Nephron (organoid): ENCODE measurements at regions not wholly inside any gene's neighbourhood (a gene's known extent, or its start where the extent isn't known, plus 50 kb on each side); places are given as distances from the start of the nearest gene placed in this dataset.
"Not testable (repeated sequence)": the region's sequence is repeated elsewhere in the genome, so short reads cannot be mapped to it uniquely, and the experiment has no call there.

ENCODE experiments used
- H3K27ac Mint-ChIP-seq, 3 experiments: 2 replicates each; pipeline ENCODE4 v1.8.0; 2020; ENCODE audit warnings: mixed read lengths in 3 of 3, mild to moderate bottlenecking in 2 of 3, moderate library complexity in 1 of 3
- H3K27me3 Mint-ChIP-seq: 2 replicates; pipeline ENCODE4 v1.8.0; 2021; ENCODE audit warnings: low read depth, mild to moderate bottlenecking, moderate library complexity, mixed read lengths
- H3K36me3 Mint-ChIP-seq: 2 replicates; pipeline ENCODE4 v1.8.0; 2020; ENCODE audit warnings: low read depth, mixed read lengths
- H3K4me1 Mint-ChIP-seq: 2 replicates; pipeline ENCODE4 v1.8.0; 2020; ENCODE audit warnings: mixed read lengths
- H3K4me3 Mint-ChIP-seq, 3 experiments: 2 replicates each; pipeline ENCODE4 v1.8.0; 2020; ENCODE audit warnings: mild to moderate bottlenecking in 3 of 3, mixed read lengths in 3 of 3, moderate library complexity in 2 of 3
- H3K9me3 Mint-ChIP-seq: 2 replicates; pipeline ENCODE4 v1.8.0; 2020; ENCODE audit warnings: mixed read lengths
- TF ChIP-seq, protein P1 (sequence below), 3 experiments: fragments of 200-600 bp; sonication (generic); IDR thresholded peaks; one replicate each; pipeline ENCODE4 v1.5.0; 2021; ENCODE audit warnings: antibody characterized with exemption in 3 of 3; ENCODE audit not compliant: unreplicated experiment in 3 of 3

DNA sequence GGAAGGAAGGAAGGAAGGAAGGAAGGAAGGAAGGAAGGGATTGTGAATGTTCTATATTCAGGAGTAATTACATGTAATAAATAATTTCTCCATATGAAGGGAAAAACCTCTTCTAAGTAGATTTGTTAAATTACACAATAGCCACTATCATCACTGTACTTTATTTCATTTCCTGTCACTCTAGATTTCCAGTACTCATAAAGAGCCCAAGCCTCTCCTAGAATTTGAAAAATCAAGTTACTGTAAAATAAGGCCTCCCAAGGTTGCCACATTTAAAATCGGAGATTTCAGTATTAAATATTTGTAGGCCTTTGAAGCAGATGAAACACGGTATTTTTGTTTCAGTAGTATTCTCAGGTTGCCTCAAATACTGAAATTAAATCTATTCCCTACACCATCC lies 499.0 kb downstream of the CDH10 start:
- H3K36me3 Mint-ChIP-seq, result no peaks in the 10 kb centered on the region
- H3K27me3 Mint-ChIP-seq, result no peaks in the 10 kb centered on the region
- no peaks in the 10 kb centered on the region for H3K9me3 Mint-ChIP-seq
- TF ChIP-seq, protein P1, sequence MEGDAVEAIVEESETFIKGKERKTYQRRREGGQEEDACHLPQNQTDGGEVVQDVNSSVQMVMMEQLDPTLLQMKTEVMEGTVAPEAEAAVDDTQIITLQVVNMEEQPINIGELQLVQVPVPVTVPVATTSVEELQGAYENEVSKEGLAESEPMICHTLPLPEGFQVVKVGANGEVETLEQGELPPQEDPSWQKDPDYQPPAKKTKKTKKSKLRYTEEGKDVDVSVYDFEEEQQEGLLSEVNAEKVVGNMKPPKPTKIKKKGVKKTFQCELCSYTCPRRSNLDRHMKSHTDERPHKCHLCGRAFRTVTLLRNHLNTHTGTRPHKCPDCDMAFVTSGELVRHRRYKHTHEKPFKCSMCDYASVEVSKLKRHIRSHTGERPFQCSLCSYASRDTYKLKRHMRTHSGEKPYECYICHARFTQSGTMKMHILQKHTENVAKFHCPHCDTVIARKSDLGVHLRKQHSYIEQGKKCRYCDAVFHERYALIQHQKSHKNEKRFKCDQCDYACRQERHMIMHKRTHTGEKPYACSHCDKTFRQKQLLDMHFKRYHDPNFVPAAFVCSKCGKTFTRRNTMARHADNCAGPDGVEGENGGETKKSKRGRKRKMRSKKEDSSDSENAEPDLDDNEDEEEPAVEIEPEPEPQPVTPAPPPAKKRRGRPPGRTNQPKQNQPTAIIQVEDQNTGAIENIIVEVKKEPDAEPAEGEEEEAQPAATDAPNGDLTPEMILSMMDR (IDR thresholded peaks at IDR 0.05; ENCODE audit: unreplicated experiment in 3 of 3), result no peak
- H3K4me1 Mint-ChIP-seq, result peaks cover 13% of the 10 kb centered on the region
- H3K27ac Mint-ChIP-seq, result no peak overlapping the region
- H3K4me3 Mint-ChIP-seq, result no peak overlapping the region

DNA sequence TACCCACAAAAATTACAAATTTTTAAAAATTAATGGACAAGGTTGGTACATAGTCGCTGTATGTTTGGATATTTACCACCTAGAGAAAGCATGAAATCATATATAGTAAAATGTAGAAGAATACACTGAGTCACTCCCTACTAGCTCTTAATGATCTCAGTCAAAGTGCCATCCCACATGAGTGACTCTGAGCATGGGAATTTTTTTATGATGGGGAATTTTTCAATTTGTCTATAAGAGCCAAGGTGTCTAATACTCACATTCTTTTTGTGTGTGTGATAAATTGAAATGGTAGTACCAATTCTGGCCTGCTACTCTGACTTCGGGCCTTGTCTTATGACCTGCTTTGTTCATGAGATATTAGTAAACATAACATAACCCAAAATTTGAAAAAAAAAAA lies 483.2 kb downstream of the CDH10 start:
- Mint-ChIP-seq H3K4me1 (no peaks in the 10 kb centered on the region), H3K27ac (no peak overlapping the region), H3K27me3 (no peaks in the 10 kb centered on the region), H3K4me3 (no peak overlapping the region), H3K9me3 (no peaks in the 10 kb centered on the region), H3K36me3 (no peaks in the 10 kb centered on the region)
- TF ChIP-seq, protein P1 (IDR thresholded peaks at IDR 0.05; ENCODE audit: unreplicated experiment in 3 of 3), result no peak

DNA sequence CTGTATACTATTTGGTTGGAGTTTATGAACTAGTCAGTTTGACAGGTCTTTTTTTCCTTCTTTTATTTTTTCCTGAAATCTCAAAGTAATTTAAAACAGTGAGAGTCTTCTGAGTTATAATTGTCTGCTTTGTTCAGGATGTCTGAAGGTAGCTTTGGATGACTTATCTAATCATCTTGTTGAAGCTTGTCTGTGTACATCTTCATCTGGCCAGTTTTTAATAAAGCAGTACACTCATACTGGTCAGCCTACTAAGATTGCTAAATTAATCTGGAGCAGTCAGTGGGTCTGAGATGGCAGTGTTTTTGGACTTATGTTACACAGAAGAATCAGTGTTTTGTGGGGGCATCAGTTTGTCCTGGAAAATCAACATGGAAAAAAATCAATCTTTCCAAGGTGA lies 482.4 kb downstream of the CDH10 start:
- TF ChIP-seq, protein P1 (IDR thresholded peaks at IDR 0.05; ENCODE audit: unreplicated experiment in 3 of 3), result no peak
- H3K27ac Mint-ChIP-seq, result no peak overlapping the region
- no peaks in the 10 kb centered on the region for H3K4me1 Mint-ChIP-seq
- H3K4me3 Mint-ChIP-seq, result no peak overlapping the region
- no peaks in the 10 kb centered on the region for H3K9me3 Mint-ChIP-seq
- H3K27me3 Mint-ChIP-seq, result no peaks in the 10 kb centered on the region
- no peaks in the 10 kb centered on the region for H3K36me3 Mint-ChIP-seq

- TF ChIP-seq, protein P1 (IDR thresholded peaks at IDR 0.05; ENCODE audit: unreplicated experiment in 3 of 3), result no peak
- no peaks in the 10 kb centered on the region for H3K27me3 Mint-ChIP-seq
- no peak overlapping the region for H3K27ac Mint-ChIP-seq
- no peaks in the 10 kb centered on the region for H3K4me1 Mint-ChIP-seq
- no peaks in the 10 kb centered on the region for H3K9me3 Mint-ChIP-seq
- H3K4me3 Mint-ChIP-seq, result no peak overlapping the region
- no peaks in the 10 kb centered on the region for H3K36me3 Mint-ChIP-seq
Observed at GRCh38 chr5:24163091-24163490, 481.7 kb downstream of the CDH10 start.

GRCh38 chr5:24167806-24168205 lies 477.0 kb downstream of the CDH10 start:
- no peak overlapping the region for H3K4me3 Mint-ChIP-seq
- no peaks in the 10 kb centered on the region for H3K4me1 Mint-ChIP-seq
- H3K27me3 Mint-ChIP-seq, result no peaks in the 10 kb centered on the region
- TF ChIP-seq, protein P1 (IDR thresholded peaks at IDR 0.05; ENCODE audit: unreplicated experiment in 3 of 3), result no peak
- no peak overlapping the region for H3K27ac Mint-ChIP-seq
- no peaks in the 10 kb centered on the region for H3K36me3 Mint-ChIP-seq
- no peaks in the 10 kb centered on the region for H3K9me3 Mint-ChIP-seq

DNA sequence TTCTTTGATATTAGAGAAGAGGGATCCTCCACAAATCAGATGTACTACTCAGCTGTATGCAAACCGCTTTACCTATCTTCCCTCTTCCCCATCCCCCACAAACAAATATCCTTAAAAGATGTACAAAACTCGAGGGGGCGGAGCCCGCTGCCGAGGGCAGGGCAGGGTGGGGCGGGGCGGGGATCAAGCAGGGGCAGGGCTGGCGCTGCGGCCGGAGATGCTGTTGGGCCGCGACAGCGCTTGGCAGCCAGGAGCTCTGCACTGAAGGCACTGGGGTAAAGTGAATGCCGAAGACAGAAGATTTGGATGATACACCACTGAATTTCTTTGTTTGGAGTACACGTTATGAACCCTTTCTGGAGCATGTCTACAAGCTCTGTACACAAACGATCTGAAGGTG lies 474.8 kb downstream of the CDH10 start:
- no peak overlapping the region for H3K27ac Mint-ChIP-seq
- no peaks in the 10 kb centered on the region for H3K36me3 Mint-ChIP-seq
- H3K4me3 Mint-ChIP-seq, result no peak overlapping the region
- TF ChIP-seq, protein P1 (IDR thresholded peaks at IDR 0.05; ENCODE audit: unreplicated experiment in 3 of 3), result no peak
- H3K9me3 Mint-ChIP-seq, result no peaks in the 10 kb centered on the region
- no peaks in the 10 kb centered on the region for H3K27me3 Mint-ChIP-seq
- no peaks in the 10 kb centered on the region for H3K4me1 Mint-ChIP-seq

- H3K9me3 Mint-ChIP-seq, H3K4me3 Mint-ChIP-seq, H3K36me3 Mint-ChIP-seq, H3K27me3 Mint-ChIP-seq, H3K27ac Mint-ChIP-seq, H3K4me1 Mint-ChIP-seq: not testable (repeated sequence)
Observed at GRCh38 chr5:24170930-24171329, 473.8 kb downstream of the CDH10 start.
